HG03064 (cell line): ENCODE measurements at regions not wholly inside any gene's neighbourhood (a gene's known extent, or its start where the extent isn't known, plus 50 kb on each side); places are given as distances from the start of the nearest gene placed in this dataset.
"Not testable (repeated sequence)": the region's sequence is repeated elsewhere in the genome, so short reads cannot be mapped to it uniquely, and the experiment has no call there.

Source experiments
- ATAC-seq: cut with Tn5 transposase; IDR thresholded peaks from one replicate; pipeline ENCODE4 v1.9.1; 2021; ENCODE audit warnings: low read depth; ENCODE audit not compliant: unreplicated experiment

DNA sequence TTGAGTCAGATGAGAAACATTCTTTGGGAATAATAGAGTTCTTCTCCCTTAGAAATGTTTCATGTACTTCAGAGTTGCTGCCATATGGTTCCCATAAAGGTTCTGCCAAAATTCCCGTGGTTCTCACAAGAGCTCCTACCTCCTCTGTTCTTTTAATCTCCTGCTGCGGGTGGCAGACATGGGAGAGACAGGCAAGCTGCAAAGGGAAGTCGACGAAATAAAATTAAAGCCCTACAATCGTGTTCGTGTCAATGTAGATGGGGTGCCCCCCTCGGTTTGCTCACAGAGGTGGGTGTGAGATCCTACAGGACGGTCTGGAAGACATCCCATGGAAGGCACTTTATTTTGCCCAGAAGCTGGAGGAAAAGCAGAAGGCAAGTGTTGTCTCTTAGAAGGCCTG, 276.0 kb downstream of the RWDD3 start:
- no peak for ATAC-seq

DNA sequence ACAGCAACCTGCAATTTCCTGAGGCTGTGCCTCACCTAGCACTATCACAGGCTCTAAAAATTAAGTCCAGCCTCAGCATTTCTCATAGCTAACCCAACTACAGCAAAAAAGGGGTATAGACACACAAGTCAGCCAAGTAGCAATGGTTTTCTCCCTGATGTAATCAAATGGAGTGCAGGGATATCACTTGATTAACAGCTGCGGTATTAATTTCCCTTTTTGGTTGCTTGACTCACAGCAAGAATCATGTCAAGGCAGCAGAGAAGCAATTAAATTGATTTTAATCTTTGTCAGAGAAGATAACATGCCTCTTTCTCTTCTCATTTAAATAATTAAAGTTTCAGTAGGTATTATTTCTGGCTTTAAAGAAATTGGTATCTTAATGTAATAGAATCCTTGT, 278.9 kb downstream of the RWDD3 start:
- no peak for ATAC-seq

DNA sequence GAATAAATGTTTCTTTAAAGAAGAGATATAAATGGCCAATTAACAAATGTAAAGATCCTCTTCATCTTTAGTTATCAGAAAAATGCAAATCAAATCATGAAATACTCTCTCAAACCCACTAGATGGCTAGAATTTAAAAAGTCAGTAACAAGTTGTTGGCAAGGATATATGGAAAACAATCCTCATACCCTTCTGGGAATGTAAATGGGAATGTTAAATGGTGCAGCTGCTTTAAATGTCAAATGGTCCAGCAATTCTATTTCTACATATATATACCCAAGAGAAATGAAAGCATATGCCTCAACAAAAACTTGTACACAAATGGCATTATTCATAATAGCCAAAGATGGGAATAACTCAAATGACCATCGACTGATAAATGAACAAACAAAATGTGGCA, 283.5 kb downstream of the RWDD3 start:
- ATAC-seq: no peak

DNA sequence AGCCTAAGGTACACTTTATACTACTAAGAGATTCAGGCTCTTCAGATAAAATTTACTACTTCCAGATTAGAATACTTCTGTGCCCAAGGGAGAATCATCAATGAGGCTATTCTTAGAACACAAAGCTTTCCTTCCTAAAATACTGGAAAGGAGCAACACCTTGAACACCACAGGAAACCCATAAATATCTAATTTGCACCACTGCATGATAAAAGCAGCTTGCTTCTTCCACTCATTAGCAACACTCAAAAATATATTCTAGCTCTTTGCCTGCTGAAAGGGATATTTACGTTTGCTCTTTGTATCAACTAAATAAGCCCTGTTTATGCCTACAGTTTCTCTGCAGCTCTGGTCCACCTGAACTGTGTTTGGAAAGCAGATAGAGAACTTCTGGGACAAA, 284.3 kb downstream of the RWDD3 start:
- ATAC-seq: no peak

DNA sequence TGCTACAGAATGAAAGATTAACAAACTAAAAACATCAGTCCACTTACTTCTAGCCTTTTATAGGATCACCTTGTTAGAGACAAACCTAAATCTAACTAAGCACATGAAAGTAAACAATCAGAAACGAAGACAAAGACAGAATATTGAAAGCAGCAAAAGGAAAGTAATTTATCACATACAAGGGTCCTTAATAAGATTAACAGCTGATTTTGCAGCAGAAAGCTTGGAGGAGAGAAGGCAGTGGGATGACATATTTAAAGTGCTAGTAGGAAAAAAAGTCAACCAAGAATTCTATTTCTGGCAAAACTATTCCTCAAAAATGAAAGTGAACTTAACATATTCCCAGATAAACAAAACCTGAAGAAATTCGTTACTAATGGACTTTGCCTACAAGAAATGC, 286.4 kb downstream of the RWDD3 start:
- ATAC-seq: no peak

DNA sequence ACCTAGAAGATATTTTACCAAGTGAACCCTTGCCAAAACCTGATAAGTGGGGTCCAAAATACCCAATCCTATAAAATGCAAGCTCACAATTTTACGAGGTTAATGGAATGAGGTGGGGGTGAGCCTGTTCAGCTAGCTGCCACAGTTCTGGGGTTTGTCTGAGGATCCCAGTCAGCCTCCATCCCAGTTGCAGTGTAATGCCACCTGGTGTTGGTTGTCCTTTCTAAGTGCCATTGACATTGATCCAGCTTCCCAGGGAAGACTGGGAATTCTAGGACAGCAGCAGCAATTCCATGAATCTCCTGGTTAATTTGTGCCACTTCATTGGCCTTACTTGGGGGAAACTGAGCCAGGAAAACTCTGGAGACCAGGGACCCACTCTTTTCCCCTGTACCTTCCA, 298.3 kb downstream of the RWDD3 start:
- ATAC-seq: no peak

DNA sequence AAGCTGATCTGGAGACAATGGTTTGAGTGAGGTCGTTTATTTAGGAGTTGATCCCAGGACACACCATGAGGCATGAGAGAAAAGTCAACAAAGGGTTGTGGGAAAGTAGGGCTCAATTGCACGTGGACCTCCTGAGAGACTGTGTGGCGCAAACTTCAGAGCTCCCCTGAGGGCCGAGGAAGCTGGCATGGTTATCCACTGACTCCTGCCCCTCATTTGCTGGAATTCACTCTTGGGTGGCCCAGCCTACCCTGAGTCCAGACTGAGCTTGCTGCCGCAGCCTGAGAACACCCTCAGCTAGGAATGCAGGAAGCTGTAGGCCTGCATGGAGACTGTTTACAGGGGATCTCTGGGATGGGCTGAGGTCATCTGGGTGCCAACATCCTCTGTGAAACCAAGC, 301.0 kb downstream of the RWDD3 start:
- ATAC-seq: no peak

DNA sequence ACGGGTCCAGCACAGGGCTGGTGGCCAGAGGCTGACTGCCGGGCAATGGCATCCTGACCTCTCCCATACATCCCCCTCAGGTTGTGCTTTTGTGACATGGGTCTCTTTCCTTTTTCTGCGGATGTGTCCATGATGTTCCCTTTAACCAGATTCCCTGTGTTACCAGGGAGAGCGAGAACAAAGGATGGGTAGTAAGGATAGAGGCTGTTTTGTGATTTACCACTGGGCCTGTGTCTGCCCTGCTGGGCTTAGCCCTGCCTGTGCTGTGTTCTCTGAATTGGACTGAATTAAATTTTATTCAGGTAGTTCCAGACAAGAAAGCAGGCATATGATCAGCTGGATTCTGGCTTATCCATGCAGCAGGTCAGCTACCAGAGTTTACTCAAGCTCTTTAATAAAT, 301.6 kb downstream of the RWDD3 start:
- no peak for ATAC-seq

DNA sequence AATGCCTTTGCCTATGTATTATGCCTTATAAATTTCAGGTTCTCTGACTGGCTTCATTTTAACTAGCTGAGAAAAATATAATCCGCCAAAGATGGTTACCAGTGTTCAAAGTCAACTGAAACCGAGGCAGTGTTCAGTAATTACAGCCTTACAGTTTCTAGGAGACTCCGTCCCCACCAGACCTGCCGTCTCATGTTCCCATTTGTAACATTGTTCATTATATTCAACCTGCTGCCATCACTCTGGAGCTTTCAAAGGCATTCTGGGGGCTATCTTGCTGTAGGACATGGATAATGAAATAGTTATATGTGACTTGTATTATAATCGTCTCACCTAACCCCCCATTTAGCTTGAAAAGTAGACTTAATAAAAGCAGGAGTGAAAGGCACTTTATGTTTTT, 302.5 kb downstream of the RWDD3 start:
- no peak for ATAC-seq

DNA sequence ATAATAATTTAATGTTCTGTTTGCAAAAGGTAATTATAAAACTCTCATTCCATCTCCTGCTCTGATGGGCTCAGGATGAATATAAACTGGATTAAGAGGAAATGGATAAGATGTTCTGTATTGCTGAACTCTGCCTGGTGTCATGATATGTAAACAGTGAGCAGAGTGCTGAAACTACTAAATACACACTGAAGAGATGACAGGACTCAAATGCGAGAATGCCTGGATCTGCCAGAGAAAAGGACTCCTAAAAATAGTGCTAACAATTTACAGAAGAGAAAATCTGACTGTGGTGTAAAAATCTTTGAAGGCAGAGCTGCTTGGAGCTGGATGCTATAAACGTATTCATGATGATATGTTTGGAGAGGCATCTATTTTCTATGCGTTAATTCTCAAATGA, 303.2 kb downstream of the RWDD3 start:
- ATAC-seq: no peak

DNA sequence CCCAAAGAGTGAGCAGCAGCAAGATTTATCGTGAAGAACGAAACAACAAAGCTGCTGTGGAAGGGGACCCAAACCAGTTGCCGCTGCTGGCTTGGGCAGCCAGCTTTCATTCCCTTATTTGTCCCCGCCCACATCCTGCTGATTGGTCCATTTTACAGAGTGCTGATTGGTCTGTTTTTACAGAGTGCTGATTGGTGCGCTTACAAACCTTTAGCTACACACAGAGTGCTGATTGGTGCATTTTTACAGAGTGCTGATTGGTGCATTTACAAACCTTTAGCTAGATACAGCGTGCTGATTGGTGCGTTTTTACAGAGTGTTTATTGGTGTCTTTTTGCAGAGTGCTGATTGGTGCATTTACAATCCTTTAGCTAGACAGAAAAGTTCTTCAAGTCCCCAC, 304.2 kb downstream of the RWDD3 start:
- ATAC-seq: not testable (repeated sequence)

DNA sequence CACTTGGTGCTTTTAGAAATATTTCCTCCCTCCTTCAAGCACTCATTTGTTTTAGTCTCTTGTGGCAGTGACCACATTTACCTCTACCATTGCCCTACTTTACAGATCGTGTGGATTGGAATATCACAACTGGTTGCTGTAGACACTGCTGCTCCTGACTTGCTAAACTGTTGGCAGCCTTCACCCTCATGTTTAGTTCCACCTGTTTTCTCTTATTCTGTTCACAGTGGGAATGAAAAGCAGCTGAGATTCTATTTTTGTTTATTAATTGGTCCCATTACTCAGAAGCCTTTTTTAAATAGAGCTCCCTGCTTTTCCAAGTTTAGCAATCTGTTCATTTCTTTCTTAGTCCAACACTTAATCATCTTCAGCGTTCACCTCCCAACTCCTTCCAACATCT, 308.9 kb downstream of the RWDD3 start:
- ATAC-seq: no peak

DNA sequence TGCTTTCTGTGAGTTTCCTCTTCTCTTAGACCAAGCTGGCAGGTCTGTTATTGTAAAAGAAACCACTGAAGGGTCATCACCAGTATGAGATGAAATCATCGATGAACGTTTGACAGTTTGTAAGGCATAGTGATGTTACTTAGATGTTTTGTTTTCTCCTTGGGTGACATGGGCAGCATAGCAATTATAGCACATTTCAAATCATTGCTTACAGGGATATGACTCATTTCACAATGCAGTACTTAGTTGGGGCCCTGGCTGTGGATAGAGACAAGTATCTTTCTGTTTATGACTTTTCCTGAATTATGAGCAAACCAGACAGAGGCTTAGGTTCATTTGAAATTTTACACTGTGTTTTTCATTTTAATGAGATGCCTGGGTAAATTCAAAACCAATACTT, 313.0 kb downstream of the RWDD3 start:
- ATAC-seq: no peak

DNA sequence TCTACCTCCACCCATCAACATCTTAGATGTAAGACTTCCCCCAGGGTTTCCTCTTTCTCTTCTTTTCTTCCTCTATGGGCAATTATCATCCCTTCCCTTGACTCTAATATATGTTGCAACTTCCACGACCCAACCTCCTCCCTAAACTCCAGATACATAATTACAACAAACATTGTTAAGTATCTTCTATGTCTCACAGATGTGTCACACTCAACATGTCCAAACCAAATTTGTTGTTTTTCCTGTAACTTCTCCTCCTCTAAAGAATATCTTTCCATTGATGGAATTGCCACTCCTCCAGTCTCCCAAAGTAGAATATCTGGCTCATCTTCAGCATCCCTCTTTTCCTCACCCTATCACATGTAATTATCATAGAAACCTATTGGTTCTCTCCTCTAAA, 314.2 kb downstream of the RWDD3 start:
- no peak for ATAC-seq

DNA sequence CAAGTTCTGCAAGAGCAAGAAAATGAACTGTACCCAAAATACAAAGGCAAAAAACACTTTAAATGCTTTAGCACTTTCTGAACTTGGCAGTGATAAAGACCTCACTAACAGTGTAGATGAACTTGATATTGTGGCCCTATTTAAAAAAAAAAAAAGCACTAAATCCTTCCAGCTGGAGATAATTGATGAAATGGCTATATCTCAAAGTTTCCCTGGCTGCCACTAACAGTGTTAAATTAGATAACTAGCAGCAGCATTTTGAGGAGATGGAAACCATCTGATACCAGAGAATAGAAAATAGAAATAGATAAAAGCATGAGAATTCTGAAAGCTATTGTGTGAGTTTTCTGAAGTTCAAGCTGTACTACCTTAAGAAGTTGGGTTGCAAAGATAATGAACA, 317.2 kb downstream of the RWDD3 start:
- no peak for ATAC-seq

DNA sequence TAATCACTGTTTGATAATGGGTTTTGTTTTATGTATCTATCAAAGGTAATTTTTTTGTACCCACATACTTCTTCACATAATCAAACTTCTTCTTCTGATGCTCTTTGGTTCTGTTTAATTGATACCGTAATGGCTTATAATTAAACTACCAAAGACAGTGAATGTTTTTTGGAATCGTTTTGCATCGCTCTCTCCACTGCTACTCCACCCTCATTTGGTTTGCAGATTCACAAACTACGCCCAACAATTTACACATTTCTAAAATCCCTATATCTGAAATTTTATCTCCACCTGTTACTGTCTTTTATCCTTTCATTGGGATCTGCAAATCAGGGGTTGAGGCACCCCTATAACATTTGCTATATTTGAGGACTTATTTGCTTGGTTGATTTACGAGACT, 319.6 kb downstream of the RWDD3 start:
- ATAC-seq: no peak

DNA sequence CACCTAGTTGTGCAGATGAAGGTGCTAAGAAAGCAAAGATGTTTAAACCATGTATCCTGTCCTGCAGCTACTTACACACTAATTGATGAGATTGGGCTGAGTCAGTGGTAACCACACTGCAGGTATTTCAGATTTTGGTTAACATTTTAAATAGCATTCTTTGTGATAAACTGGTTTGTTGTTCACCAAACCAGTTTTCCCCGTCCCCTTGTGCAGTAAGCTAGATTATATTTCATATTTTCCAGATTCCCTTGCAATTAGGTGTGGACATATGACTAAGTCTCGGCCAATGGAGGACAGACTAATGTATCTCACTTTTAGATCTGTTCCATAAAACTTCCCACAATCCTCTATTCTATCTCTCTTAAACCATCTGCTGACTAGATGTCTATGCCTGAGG, 320.4 kb downstream of the RWDD3 start:
- no peak for ATAC-seq

DNA sequence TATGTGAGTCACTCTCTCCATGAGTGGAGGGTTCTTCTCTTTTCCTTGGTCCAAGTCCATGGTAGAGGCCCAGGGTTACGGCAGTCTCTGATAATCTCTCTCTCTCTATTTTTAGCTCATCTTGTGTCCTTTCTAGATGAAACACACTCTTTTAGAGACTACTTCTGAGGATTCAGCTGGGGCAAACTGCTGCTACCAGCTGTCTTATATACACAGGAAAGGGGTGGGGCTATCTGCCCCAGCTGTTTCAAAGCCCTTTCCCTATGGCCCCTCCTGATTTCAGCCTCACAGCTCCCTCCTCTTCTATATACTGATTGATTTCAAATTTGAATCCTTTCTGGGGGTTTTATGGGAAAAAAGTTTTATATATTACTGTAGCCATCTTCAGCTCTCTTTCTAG, 324.8 kb downstream of the RWDD3 start:
- ATAC-seq: no peak

DNA sequence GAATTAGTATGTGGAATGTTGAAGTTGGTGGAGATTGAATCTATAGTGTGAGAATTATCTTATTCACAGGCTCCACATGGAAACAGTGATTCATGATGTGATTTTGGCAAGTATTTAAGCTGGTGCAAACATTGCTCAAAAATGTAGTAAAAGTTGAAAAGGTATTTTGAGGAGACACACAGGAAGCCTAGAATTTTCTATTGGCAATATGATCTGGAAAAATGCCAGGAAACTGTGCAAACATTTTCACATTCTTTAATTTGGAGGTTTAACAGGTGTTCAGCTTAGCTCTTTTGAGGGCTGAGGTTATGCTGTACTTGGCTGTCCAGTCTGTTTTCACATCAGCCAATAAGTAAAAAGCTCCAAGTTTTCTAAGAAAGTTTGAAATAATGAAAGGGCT, 327.3 kb downstream of the RWDD3 start:
- no peak for ATAC-seq

DNA sequence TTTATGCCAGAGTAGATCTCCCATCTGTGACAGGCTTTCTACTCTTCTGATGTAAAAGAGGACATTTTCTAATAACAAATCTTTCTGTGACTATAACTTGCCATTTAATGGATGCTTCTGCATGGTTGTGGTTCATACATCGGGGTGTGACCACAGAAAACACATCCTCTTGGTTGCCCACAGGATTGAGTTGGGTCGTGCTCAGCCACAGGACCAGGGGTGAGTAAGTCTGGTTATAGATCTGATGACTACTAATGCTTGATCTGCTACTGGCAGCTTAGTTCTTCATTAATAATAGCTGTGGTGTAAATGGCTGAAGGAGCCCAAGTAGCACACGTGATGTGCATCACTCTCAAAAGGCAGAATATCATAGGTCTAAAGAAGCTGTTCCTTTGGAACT, 328.2 kb downstream of the RWDD3 start:
- ATAC-seq: no peak

DNA sequence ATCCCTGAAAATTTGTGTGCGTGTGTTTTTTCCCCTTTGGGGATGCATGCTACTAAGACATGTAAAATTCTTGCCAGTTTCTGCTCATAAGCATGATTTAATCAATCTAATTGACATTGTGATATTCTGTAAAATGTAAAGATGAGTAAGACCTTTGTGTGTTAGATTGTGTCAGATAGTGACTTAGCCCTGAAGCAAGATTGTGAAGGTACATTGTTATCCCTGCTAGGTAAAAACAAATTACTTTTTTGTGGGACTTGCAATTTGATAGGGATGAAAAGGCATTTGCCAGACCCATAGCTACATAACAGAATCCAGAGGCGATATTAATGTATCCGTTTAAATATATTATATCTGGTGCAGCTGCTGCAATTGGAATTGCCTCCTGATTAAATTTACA, 338.0 kb downstream of the RWDD3 start:
- ATAC-seq: no peak

DNA sequence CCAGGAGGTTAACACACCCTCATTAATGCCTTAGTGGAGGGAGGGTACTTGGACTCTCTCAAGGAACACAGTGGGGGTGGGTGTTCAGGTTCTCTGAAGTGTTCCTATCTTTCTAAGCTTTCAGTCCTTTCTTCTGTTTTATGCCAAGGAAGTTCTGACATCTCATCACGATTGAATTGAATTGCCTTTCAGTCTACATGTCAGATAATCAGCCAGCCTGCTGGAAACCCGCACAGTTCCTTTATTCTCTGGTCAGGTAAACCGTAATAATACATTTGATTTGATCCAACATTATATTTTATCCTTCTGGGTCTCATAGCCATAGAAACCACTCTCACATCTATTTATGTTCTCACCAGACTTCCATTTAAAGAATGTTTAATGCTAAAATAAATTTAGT, 339.0 kb downstream of the RWDD3 start:
- no peak for ATAC-seq

DNA sequence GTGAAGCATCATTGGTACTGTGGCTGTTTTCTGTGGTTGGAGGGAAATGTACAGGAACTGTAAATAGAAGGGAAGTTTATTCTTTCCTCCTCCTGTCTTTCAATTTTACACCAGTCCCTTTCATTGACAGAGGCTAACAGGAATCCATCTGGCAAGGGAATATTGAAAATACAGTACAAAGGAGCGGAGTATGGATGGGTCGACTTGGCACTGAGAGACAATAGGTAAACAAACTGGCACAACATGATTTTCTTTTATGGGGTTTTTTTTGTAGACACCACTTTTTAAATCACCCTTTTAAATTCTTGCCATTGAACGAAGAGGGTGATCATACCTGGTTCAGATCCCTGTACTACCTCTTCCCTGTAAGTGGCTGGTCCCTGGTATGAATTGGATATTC, 341.3 kb downstream of the RWDD3 start:
- ATAC-seq: no peak

DNA sequence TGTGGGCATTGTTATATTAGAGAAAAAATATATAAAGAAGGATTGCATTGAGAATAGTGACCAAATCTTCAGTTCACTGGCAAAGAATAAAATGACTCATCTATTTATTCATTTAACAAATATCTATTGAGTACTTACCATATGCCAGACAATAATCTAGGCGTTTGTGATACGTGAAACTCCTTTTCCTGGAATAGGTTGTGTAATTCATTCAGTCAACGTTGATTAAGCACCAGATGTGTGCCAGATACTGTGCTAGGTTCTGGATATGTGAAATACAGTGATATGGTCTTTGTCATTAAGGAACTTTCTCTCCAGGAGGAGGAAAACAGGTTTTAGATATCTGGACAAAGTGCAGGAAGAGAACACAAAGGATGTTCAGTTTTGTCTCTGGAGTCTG, 344.5 kb downstream of the RWDD3 start:
- no peak for ATAC-seq
